Omental fat pad (tissue), 1 donor: ENCODE measurements at regions not wholly inside any gene's neighbourhood (a gene's known extent, or its start where the extent isn't known, plus 50 kb on each side); places are given as distances from the start of the nearest gene placed in this dataset. TPM values are rescaled to one million over a fixed set of nuclear protein-coding genes. Genes with fewer than 3 reads are reported as not detected.

Experiments used
- small RNA-seq: library from RNA; depleted of rRNA; stranded (forward); fragments of <200 nt; gene quantifications from one replicate; pipeline ENCODE3, GENCODE V24; 2016

Small RNA genes lying in the stretch of these regions (small RNA-seq; reads per million reads assigned to genes)
- not detected for gene DYNLL1P6
